IMR-90 (cell line): ENCODE measurements at regions not wholly inside any gene's neighbourhood (a gene's known extent, or its start where the extent isn't known, plus 50 kb on each side); places are given as distances from the start of the nearest gene placed in this dataset.

Experiments
- ATAC-seq: fragments of 200-7000 bp; cut with Tn5 transposase; 2 replicates; pipeline ENCODE4 v1.9.1; 2020; ENCODE audit warnings: low read depth, mild to moderate bottlenecking, moderate library complexity
- BruUV-seq: library from RNA; stranded (reverse); fragments of 400-500 nt; replicated peaks from 2 replicates; lab custom pipeline; 2021; lab: Mats Ljungman, UMichigan
- CTCF ChIA-PET: fragments of 300-600 bp; formaldehyde crosslinking; extraction: SDS; loops from one replicate; lab custom pipeline; 2021; ENCODE audit warnings: antibody characterized with exemption; lab: Yijun Ruan, JAX
- POLR2A ChIA-PET: fragments of 300-600 bp; sonication (Branson Sonifier 250); formaldehyde crosslinking; loops from one replicate; lab custom pipeline; 2022; ENCODE audit warnings: antibody characterized with exemption; ENCODE audit not compliant: unreplicated experiment; lab: Charles Lee
- DNase-seq: peaks from one replicate; pipeline ENCODE4 v3.0.0; 2013
- H2AFZ ChIP-seq: replicated peaks from 2 replicates; pipeline ENCODE3; 2013; ENCODE audit warnings: low read length, mild to moderate bottlenecking; ENCODE audit not compliant: poor library complexity
- H2AK5ac ChIP-seq: 2 replicates; pipeline ENCODE4 v1.6.1; 2013; ENCODE audit warnings: low read depth, low read length, inconsistent platforms
- H2AK9ac ChIP-seq: replicated peaks from 2 replicates; pipeline ENCODE3; 2013; ENCODE audit warnings: mild to moderate bottlenecking, low read depth, low read length, moderate library complexity; ENCODE audit not compliant: poor library complexity
- H2BK120ac ChIP-seq: 2 replicates; pipeline ENCODE4 v1.6.1; 2013; ENCODE audit warnings: low read depth, low read length, inconsistent platforms
- H2BK15ac ChIP-seq: 3 replicates; pipeline ENCODE4 v1.6.1; 2013; ENCODE audit warnings: low read depth, low read length, inconsistent platforms
- H2BK20ac ChIP-seq: 2 replicates; pipeline ENCODE4 v1.6.1; 2013; ENCODE audit warnings: low read depth, mild to moderate bottlenecking, inconsistent platforms, low read length, moderate library complexity
- H2BK5ac ChIP-seq: 2 replicates; pipeline ENCODE4 v1.6.1; 2013; ENCODE audit warnings: mild to moderate bottlenecking, low read depth, low read length, inconsistent platforms; ENCODE audit not compliant: poor library complexity, severe bottlenecking
- H3K14ac ChIP-seq: replicated peaks from 2 replicates; pipeline ENCODE4 v1.6.1; 2013; ENCODE audit warnings: low read depth, low read length, inconsistent platforms
- H3K18ac ChIP-seq: 2 replicates; pipeline ENCODE4 v1.6.1; 2013; ENCODE audit warnings: low read depth, low read length, control low read depth
- H3K23ac ChIP-seq: 2 replicates; pipeline ENCODE4 v1.6.1; 2013; ENCODE audit warnings: low read depth, low read length, inconsistent platforms
- H3K27ac ChIP-seq: 2 replicates; pipeline ENCODE4 v1.5.1; 2013; ENCODE audit warnings: mild to moderate bottlenecking, control low read depth, low read length; ENCODE audit not compliant: insufficient read depth
- H3K27me3 ChIP-seq: 2 replicates; pipeline ENCODE4 v1.6.1; 2013; ENCODE audit warnings: low read length; ENCODE audit not compliant: control insufficient read depth, insufficient read depth
- H3K36me3 ChIP-seq: 2 replicates; pipeline ENCODE4 v1.6.1; 2013; ENCODE audit warnings: low read length, mixed read lengths; ENCODE audit not compliant: control insufficient read depth, insufficient read depth
- H3K4ac ChIP-seq: 2 replicates; pipeline ENCODE4 v1.6.1; 2013; ENCODE audit warnings: low read depth, low read length, inconsistent platforms
- H3K4me1 ChIP-seq: 2 replicates; pipeline ENCODE4 v1.6.1; 2013; ENCODE audit warnings: low read length, mixed read lengths; ENCODE audit not compliant: control insufficient read depth, insufficient read depth
- H3K4me2 ChIP-seq: 2 replicates; pipeline ENCODE4 v1.6.1; 2013; ENCODE audit warnings: low read depth, mild to moderate bottlenecking, control low read depth, low read length, moderate library complexity
- H3K4me3 ChIP-seq: 2 replicates; pipeline ENCODE4 v1.5.1; 2013; ENCODE audit warnings: low read depth, mild to moderate bottlenecking, control low read depth, low read length, moderate library complexity; ENCODE audit not compliant: insufficient read depth
- H3K56ac ChIP-seq: 2 replicates; pipeline ENCODE4 v1.6.1; 2013; ENCODE audit warnings: low read length, inconsistent platforms; ENCODE audit not compliant: insufficient read depth; ENCODE audit errors: extremely low read depth
- H3K79me1 ChIP-seq, 2 experiments: 2 replicates each; pipeline ENCODE4 v1.6.1; 2013; ENCODE audit warnings: low read length in 2 of 2, inconsistent platforms in 1 of 2, low read depth in 1 of 2
- H3K9ac ChIP-seq: 2 replicates; pipeline ENCODE4 v1.6.1; 2013; ENCODE audit warnings: low read depth, low read length, control low read depth
- H3K9me1 ChIP-seq: 2 replicates; pipeline ENCODE4 v1.6.1; 2013; ENCODE audit warnings: low read length, inconsistent platforms; ENCODE audit not compliant: insufficient read depth
- H3K9me3 ChIP-seq: 2 replicates; pipeline ENCODE4 v1.6.1; 2013; ENCODE audit warnings: low read length; ENCODE audit not compliant: control insufficient read depth, insufficient read depth
- H4K20me1 ChIP-seq: 2 replicates; pipeline ENCODE4 v1.6.1; 2013; ENCODE audit warnings: low read length, inconsistent platforms; ENCODE audit not compliant: insufficient read depth
- H4K5ac ChIP-seq: 2 replicates; pipeline ENCODE4 v1.6.1; 2013; ENCODE audit warnings: mild to moderate bottlenecking, low read depth, low read length, control low read depth
- H4K8ac ChIP-seq, 2 experiments: 2 replicates each; pipeline ENCODE4 v1.6.1; 2013; ENCODE audit warnings: low read depth in 2 of 2, low read length in 2 of 2, control low read depth in 1 of 2, inconsistent platforms in 1 of 2
- H4K91ac ChIP-seq: 2 replicates; pipeline ENCODE4 v1.6.1; 2013; ENCODE audit warnings: low read depth, low read length, inconsistent platforms; ENCODE audit not compliant: insufficient read depth
- BHLHE40 ChIP-seq: fragments of 150-350 bp; IDR thresholded peaks from 2 replicates; pipeline ENCODE4 v1.6.1; 2016; ENCODE audit warnings: mild to moderate bottlenecking, low read depth, low read length
- CEBPB ChIP-seq: IDR thresholded peaks from 2 replicates; pipeline ENCODE4 v1.6.1; 2012; ENCODE audit warnings: low read depth, low read length, improper control_type of control experiment
- CHD1 ChIP-seq: IDR thresholded peaks from 2 replicates; pipeline ENCODE4 v1.6.1; 2012; ENCODE audit warnings: low read depth, low read length, improper control_type of control experiment
- FOS ChIP-seq: fragments of 150-350 bp; IDR thresholded peaks from 2 replicates; pipeline ENCODE4 v1.6.1; 2016; ENCODE audit warnings: low read depth, low read length
- MAFK ChIP-seq: IDR thresholded peaks from 2 replicates; pipeline ENCODE4 v1.6.1; 2012; ENCODE audit warnings: low read depth, low read length, improper control_type of control experiment
- NFE2L2 ChIP-seq: fragments of 150-350 bp; IDR thresholded peaks from 2 replicates; pipeline ENCODE4 v1.6.1; 2016; ENCODE audit warnings: low read depth, mild to moderate bottlenecking, low read length
- POLR2A ChIP-seq: IDR thresholded peaks from 2 replicates; pipeline ENCODE4 v1.6.1; 2012; ENCODE audit warnings: mild to moderate bottlenecking, low read depth, low read length
- RAD21 ChIP-seq: IDR thresholded peaks from 2 replicates; pipeline ENCODE4 v1.6.1; 2012; ENCODE audit warnings: low read length, improper control_type of control experiment
- RFX5 ChIP-seq: IDR thresholded peaks from 2 replicates; pipeline ENCODE4 v1.8.0; 2012; ENCODE audit warnings: low read depth, mild to moderate bottlenecking, low read length, moderate library complexity
- SMC3 ChIP-seq: fragments of 150-350 bp; IDR thresholded peaks from 2 replicates; pipeline ENCODE4 v1.6.1; 2016; ENCODE audit warnings: low read depth, mild to moderate bottlenecking, antibody characterized with exemption, low read length, moderate library complexity
- WGBS, 2 experiments: methylation state at CpG; one replicate each; pipeline versions ENCODE4 v1.1.5 to v1.1.7; 2013; ENCODE audit warnings: missing lambda C conversion rate in 2 of 2; ENCODE audit not compliant: insufficient read length in 1 of 2; ENCODE audit errors: extremely low coverage in 2 of 2; 5-methylcytosine and 5-hydroxymethylcytosine counted together
- dilution Hi-C: fragments of 300-500 bp; cut with HindIII; formaldehyde crosslinking; loops from one replicate; pipeline ENCODE4 v1.14.3; 2018; ENCODE audit warnings: low sequenced_read_pairs; ENCODE audit not compliant: unreplicated experiment
- in situ Hi-C: fragments of 300-500 bp; cut with MboI; formaldehyde crosslinking; loops from 3 replicates; pipeline ENCODE4 v1.14.3; 2019; ENCODE audit warnings: low sequenced_read_pairs, inconsistent platforms, mixed read lengths
- intact Hi-C: fragments of 100-400 bp; cut with micrococcal nuclease; formaldehyde crosslinking; loops from 2 replicates; pipeline ENCODE4 v1.10.0; 2022
- TF ChIP-seq, protein P1 (sequence below): conservative IDR thresholded peaks from 2 replicates; pipeline ENCODE4 v1.5.1; 2012; ENCODE audit warnings: mild to moderate bottlenecking, low read depth, low read length, improper control_type of control experiment
- TF ChIP-seq, protein P2 (sequence below): fragments of 150-350 bp; IDR thresholded peaks from 2 replicates; pipeline ENCODE4 v1.6.1; 2016; ENCODE audit warnings: low read depth, mild to moderate bottlenecking, low read length, moderate library complexity, borderline replicate concordance
- TF ChIP-seq, protein P3 (sequence below): fragments of 150-350 bp; IDR thresholded peaks from 2 replicates; pipeline ENCODE4 v1.6.1; 2017; ENCODE audit warnings: mild to moderate bottlenecking, antibody characterized with exemption, low read length, low read depth

DNA sequence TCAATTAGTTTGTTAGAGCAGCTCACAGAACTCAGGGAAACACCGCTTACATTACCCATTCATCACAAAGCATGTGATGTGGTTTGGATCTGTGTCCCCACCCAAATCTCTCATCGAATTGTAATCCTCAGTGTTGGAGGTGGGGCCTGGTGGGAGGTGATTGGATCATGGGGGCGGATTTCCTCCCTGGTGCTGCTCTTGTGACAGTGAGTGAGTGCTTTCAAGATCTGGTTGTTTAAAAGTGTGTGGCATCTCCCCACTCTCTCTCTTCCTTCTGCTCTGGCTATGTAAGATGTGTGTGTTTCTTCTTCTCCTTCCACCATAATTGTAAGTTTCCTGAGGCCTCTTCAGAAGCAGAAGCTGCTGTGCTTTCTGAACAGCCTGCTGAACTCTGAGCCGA, 63.5 kb upstream of the AGPS start:
- Histone ChIP-seq H3K4me3 (no peak overlapping the region), H2BK5ac (no peak overlapping the region), H3K36me3 (no peaks in the 10 kb centered on the region), H3K4me1 (peaks cover 25% of the 10 kb centered on the region), H4K20me1 (no peaks in the 10 kb centered on the region), H3K79me1 (peaks cover 3 to 8% of the 10 kb centered on the region in 2 experiments; a peak in 2 of 4 replicates), H3K23ac (no peak overlapping the region), H3K9me3 (no peaks in the 10 kb centered on the region), H3K14ac (no peak overlapping the region), H4K8ac (no peak overlapping the region), H3K56ac (no peak overlapping the region), H2AFZ (no peak overlapping the region), H3K9me1 (peaks cover 10% of the 10 kb centered on the region), H3K27me3 (no peaks in the 10 kb centered on the region), H2BK15ac (peak overlapping the region; percentile 47; the same call in 1 of the 3 replicates), H3K9ac (no peak overlapping the region), H2BK120ac (no peak overlapping the region), H3K27ac (no peak overlapping the region), H2BK20ac (no peak overlapping the region), H3K18ac (peak overlapping the region; percentile 11; the same call in 1 of the 2 replicates), H4K5ac (no peak overlapping the region), H3K4me2 (no peak overlapping the region), H2AK9ac (no peak overlapping the region), H2AK5ac (no peak overlapping the region), H4K91ac (no peak overlapping the region), H3K4ac (no peak overlapping the region)
- POLR2A ChIA-PET: no interaction called here
- TF ChIP-seq POLR2A: no peak
- no peak for TF ChIP-seq BHLHE40
- TF ChIP-seq RFX5: no peak
- TF ChIP-seq NFE2L2: no peak
- TF ChIP-seq FOS: no peak
- no peak for TF ChIP-seq RAD21
- TF ChIP-seq, protein P1, sequence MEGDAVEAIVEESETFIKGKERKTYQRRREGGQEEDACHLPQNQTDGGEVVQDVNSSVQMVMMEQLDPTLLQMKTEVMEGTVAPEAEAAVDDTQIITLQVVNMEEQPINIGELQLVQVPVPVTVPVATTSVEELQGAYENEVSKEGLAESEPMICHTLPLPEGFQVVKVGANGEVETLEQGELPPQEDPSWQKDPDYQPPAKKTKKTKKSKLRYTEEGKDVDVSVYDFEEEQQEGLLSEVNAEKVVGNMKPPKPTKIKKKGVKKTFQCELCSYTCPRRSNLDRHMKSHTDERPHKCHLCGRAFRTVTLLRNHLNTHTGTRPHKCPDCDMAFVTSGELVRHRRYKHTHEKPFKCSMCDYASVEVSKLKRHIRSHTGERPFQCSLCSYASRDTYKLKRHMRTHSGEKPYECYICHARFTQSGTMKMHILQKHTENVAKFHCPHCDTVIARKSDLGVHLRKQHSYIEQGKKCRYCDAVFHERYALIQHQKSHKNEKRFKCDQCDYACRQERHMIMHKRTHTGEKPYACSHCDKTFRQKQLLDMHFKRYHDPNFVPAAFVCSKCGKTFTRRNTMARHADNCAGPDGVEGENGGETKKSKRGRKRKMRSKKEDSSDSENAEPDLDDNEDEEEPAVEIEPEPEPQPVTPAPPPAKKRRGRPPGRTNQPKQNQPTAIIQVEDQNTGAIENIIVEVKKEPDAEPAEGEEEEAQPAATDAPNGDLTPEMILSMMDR: no peak
- TF ChIP-seq CHD1: no peak
- TF ChIP-seq, protein P2, sequence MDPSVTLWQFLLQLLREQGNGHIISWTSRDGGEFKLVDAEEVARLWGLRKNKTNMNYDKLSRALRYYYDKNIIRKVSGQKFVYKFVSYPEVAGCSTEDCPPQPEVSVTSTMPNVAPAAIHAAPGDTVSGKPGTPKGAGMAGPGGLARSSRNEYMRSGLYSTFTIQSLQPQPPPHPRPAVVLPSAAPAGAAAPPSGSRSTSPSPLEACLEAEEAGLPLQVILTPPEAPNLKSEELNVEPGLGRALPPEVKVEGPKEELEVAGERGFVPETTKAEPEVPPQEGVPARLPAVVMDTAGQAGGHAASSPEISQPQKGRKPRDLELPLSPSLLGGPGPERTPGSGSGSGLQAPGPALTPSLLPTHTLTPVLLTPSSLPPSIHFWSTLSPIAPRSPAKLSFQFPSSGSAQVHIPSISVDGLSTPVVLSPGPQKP: no peak
- TF ChIP-seq, protein P3, sequence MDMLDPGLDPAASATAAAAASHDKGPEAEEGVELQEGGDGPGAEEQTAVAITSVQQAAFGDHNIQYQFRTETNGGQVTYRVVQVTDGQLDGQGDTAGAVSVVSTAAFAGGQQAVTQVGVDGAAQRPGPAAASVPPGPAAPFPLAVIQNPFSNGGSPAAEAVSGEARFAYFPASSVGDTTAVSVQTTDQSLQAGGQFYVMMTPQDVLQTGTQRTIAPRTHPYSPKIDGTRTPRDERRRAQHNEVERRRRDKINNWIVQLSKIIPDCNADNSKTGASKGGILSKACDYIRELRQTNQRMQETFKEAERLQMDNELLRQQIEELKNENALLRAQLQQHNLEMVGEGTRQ: no peak
- TF ChIP-seq CEBPB: no peak
- no peak for TF ChIP-seq SMC3
- no peak for TF ChIP-seq MAFK
- dilution Hi-C loops (no loop called here), intact Hi-C loops (no loop called here), in situ Hi-C loops (loop anchor here (5.0 kb wide), 1 partner anchor 162 kb away; no protein-coding TSS in a partner anchor)
- no peak for DNase-seq
- CTCF ChIA-PET: interaction anchor here (0.6 to 2.4 kb wide), 2 partner anchors 165 to 427 kb away, joined by 4 to 12 read pairs; no protein-coding TSS in a partner anchor
- no CpG with 5 or more reads among the region's 4 CpGs for WGBS, 2 experiments
- ATAC-seq: no peak
- BruUV-seq: no TSS peak
